Stomach (tissue), 4 donors: ENCODE measurements at regions not wholly inside any gene's neighbourhood (a gene's known extent, or its start where the extent isn't known, plus 50 kb on each side); places are given as distances from the start of the nearest gene placed in this dataset.

Experiments
- CTCF ChIP-seq, 7 experiments: fragments of 450-650 bp in 4 of 7; fragments of 200-600 bp in 3 of 7; sonication (generic) in 3 of 7; IDR thresholded peaks; one replicate each; pipeline ENCODE4 v1.5.1; 2016 to 2019; ENCODE audit warnings: antibody characterized with exemption in 7 of 7, control low read depth in 2 of 7, mild to moderate bottlenecking in 1 of 7
- EP300 ChIP-seq: sonication (generic); formaldehyde crosslinking; IDR thresholded peaks from one replicate; pipeline ENCODE4 v1.6.1; 2017; ENCODE audit warnings: antibody characterized with exemption
- POLR2A ChIP-seq, 4 donors: fragments of 450-650 bp; IDR thresholded peaks; one replicate each; pipeline ENCODE4 v1.6.1; 2016; ENCODE audit warnings: antibody characterized with exemption in 4 of 4, control low read depth in 2 of 4, mild to moderate bottlenecking in 1 of 4, moderate library complexity in 1 of 4
- POLR2AphosphoS5 ChIP-seq, 3 donors: sonication (generic); formaldehyde crosslinking; IDR thresholded peaks; one replicate each; pipeline ENCODE4 v1.6.1; 2016; ENCODE audit warnings: antibody characterized with exemption in 3 of 3

- TF ChIP-seq POLR2A (IDR thresholded peaks at IDR 0.05) (no peak), CTCF (IDR thresholded peaks at IDR 0.05) (no peak), POLR2AphosphoS5 (IDR thresholded peaks at IDR 0.05) (no peak), EP300 (no peak)
Measured at GRCh38 chr10:128875030-128875744, 591.9 kb upstream of the MGMT start.
